T1000 (cell line): ENCODE measurements at regions not wholly inside any gene's neighbourhood (a gene's known extent, or its start where the extent isn't known, plus 50 kb on each side); places are given as distances from the start of the nearest gene placed in this dataset.
"Not testable (repeated sequence)": the region's sequence is repeated elsewhere in the genome, so short reads cannot be mapped to it uniquely, and the experiment has no call there.

Experiments used
- DNase-seq: peaks from one replicate; lab custom pipeline; 2025; ENCODE audit warnings: mixed read lengths; lab: John Stamatoyannopoulos, UW

- no peak for DNase-seq
Measured at GRCh38 chr6:139886396-139886795, 511.9 kb upstream of the CITED2 start.

GRCh38 chr6:139885909-139886308, 511.5 kb upstream of the CITED2 start:
- no peak for DNase-seq

- DNase-seq: no peak
Measured at GRCh38 chr6:139883776-139884175, 509.3 kb upstream of the CITED2 start.

GRCh38 chr6:139882977-139883728, 508.7 kb upstream of the CITED2 start:
- no peak for DNase-seq

GRCh38 chr6:139882234-139882633, 507.8 kb upstream of the CITED2 start:
- DNase-seq: no peak

- DNase-seq: no peak
Measured at GRCh38 chr6:139881728-139882211, 507.3 kb upstream of the CITED2 start.

GRCh38 chr6:139881236-139881635, 506.8 kb upstream of the CITED2 start:
- DNase-seq: no peak

- no peak for DNase-seq
Measured at GRCh38 chr6:139879823-139880356, 505.4 kb upstream of the CITED2 start.

- DNase-seq: not testable (repeated sequence)
Measured at GRCh38 chr6:139879241-139879640, 504.8 kb upstream of the CITED2 start.

- no peak for DNase-seq
Measured at GRCh38 chr6:139877828-139878405, 503.5 kb upstream of the CITED2 start.

- no peak for DNase-seq
Measured at GRCh38 chr6:139872665-139873064, 498.2 kb upstream of the CITED2 start.

GRCh38 chr6:139871803-139872510, 497.5 kb upstream of the CITED2 start:
- no peak for DNase-seq

- DNase-seq: no peak
Measured at GRCh38 chr6:139871165-139871710, 496.8 kb upstream of the CITED2 start.

GRCh38 chr6:139868576-139868975, 494.1 kb upstream of the CITED2 start:
- DNase-seq: no peak

- DNase-seq: no peak
Measured at GRCh38 chr6:139863964-139864363, 489.5 kb upstream of the CITED2 start.

GRCh38 chr6:139863346-139863745, 488.9 kb upstream of the CITED2 start:
- no peak for DNase-seq

GRCh38 chr6:139862311-139862710, 487.9 kb upstream of the CITED2 start:
- no peak for DNase-seq

- no peak for DNase-seq
Measured at GRCh38 chr6:139860203-139860602, 485.8 kb upstream of the CITED2 start.

- DNase-seq: no peak
Measured at GRCh38 chr6:139858429-139858828, 484.0 kb upstream of the CITED2 start.

GRCh38 chr6:139857143-139857542, 482.7 kb upstream of the CITED2 start:
- no peak for DNase-seq

GRCh38 chr6:139856562-139856961, 482.1 kb upstream of the CITED2 start:
- DNase-seq: no peak

GRCh38 chr6:139855671-139856311, 481.3 kb upstream of the CITED2 start:
- no peak for DNase-seq
